ENCODE measurements at regions not wholly inside any gene's neighbourhood (a gene's known extent, or its start where the extent isn't known, plus 50 kb on each side); places are given as distances from the start of the nearest gene placed in this dataset.

DNA sequence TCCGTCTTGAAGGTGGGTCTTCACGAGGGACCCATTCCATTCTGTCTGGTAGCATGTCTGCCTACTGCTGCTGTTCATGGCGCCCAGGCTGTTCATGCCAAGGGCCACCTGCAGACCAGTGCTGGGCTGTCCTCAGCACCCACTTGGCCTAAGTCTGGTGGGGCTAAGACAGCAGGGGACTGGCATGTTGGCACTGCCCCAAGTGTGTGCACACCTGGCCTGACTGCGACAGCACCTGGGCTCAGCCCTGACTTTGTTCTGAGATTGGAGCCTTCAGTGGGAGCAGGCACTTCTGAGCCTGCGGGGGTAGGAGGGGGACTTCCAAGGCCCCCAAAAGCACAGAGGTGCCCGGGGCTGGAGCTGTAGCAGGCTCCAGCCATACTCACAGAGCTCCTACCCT lies 250.8 kb upstream of the EDNRB start:
- TF ChIP-seq, protein P1, sequence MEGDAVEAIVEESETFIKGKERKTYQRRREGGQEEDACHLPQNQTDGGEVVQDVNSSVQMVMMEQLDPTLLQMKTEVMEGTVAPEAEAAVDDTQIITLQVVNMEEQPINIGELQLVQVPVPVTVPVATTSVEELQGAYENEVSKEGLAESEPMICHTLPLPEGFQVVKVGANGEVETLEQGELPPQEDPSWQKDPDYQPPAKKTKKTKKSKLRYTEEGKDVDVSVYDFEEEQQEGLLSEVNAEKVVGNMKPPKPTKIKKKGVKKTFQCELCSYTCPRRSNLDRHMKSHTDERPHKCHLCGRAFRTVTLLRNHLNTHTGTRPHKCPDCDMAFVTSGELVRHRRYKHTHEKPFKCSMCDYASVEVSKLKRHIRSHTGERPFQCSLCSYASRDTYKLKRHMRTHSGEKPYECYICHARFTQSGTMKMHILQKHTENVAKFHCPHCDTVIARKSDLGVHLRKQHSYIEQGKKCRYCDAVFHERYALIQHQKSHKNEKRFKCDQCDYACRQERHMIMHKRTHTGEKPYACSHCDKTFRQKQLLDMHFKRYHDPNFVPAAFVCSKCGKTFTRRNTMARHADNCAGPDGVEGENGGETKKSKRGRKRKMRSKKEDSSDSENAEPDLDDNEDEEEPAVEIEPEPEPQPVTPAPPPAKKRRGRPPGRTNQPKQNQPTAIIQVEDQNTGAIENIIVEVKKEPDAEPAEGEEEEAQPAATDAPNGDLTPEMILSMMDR (IDR thresholded peaks at IDR 0.05; ENCODE audit: low read depth, low read length, missing control alignments) = no peak
- no peak for DNase-seq (ENCODE audit: low read depth)
- no peak overlapping the region for H3K4me3 ChIP-seq (ENCODE audit: low read depth, low read length)

DNA sequence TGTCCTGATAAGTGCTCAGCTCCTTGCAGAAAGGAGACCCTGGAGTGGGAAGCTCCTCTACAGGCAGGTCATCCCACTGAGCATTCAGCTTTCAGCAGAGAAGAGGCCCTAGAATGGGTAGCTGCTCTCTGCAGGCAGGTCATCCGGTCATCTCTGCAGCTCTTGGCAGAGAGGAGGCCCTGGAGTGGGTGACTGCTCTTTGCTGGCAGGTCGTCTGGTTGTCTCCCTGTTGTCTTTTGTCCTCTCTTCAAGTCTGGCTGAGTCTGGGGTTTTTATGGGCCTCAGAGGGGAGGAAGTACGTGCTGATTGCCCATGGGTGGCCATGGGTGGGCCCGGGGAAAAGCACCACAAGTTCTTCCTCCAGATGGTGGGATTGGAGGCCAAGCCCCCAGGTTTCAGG lies 250.3 kb upstream of the EDNRB start:
- no peak for DNase-seq (ENCODE audit: low read depth)

DNA sequence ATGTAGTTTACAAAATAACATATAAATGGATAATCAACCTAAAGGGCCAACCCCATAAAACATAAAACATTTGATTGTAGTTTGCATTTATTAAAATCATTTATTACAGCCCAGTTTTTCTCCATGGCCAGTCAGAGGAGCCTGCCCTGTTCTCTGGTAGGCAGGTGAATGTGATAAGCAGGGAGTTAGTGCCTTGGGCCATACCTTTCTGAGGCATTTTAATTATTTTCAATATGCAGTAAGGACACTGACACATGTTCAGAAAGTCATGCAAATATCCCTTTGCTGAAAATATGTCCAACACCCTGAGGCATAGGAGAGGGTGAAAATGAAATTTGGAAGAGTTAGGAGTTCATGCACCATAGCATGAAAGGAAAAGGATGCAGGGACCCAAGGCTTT lies 242.6 kb upstream of the EDNRB start:
- TF ChIP-seq, protein P1 (IDR thresholded peaks at IDR 0.05; ENCODE audit: low read depth, low read length, missing control alignments) = no peak
- no peak for DNase-seq (ENCODE audit: low read depth)

More for the DNA sequence above, 250.3 kb upstream of the EDNRB start:
- TF ChIP-seq, protein P1 (IDR thresholded peaks at IDR 0.05; ENCODE audit: low read depth, low read length, missing control alignments) = no peak
- no peak overlapping the region for H3K4me3 ChIP-seq (ENCODE audit: low read depth, low read length)

DNA sequence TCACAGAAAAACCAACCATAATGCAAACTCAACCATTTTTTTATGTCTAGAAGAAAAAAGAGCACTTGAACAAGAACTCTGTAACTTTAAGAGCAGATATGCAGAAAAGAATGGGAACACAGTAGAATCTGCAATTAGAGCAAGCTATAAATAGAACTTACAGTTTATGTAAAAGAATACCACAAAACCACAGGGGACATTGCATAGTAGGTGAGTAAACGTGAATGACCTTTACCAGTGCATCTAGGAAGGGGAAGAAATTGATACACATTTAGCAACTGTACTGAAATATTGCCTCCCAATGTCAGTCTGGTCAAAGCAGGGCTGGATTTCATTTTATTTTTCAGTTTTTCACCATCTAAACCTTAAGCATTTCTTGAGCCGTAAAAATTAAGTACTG lies 242.2 kb upstream of the EDNRB start:
- DNase-seq (ENCODE audit: low read depth) = no peak
- no peak overlapping the region for H3K4me3 ChIP-seq (ENCODE audit: low read depth, low read length)
- TF ChIP-seq, protein P1 (IDR thresholded peaks at IDR 0.05; ENCODE audit: low read depth, low read length, missing control alignments) = no peak

More for the DNA sequence above, 242.6 kb upstream of the EDNRB start:
- H3K4me3 ChIP-seq (ENCODE audit: low read depth, low read length) = no peak overlapping the region

DNA sequence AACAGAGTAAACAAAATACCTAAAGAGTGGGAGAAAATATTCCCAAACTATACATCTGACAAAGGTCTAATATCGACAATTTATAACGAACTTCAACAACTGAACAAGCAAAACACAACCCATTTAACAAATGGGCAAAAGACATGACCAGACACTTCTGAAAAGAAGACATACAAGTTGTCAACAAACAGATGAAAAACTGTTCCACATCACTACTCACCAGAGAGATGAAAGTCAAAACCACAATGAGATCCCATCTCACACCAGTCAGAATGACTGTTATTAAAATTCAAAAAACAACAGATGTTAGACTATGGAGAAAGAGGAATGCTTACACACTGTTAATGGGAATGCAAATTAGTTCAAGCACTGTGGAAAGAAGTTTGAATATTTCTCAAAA lies 233.8 kb upstream of the EDNRB start:
- H3K4me3 ChIP-seq (ENCODE audit: low read depth, low read length) = no peak overlapping the region
- TF ChIP-seq, protein P1 (IDR thresholded peaks at IDR 0.05; ENCODE audit: low read depth, low read length, missing control alignments) = no peak
- DNase-seq (ENCODE audit: low read depth) = no peak

DNA sequence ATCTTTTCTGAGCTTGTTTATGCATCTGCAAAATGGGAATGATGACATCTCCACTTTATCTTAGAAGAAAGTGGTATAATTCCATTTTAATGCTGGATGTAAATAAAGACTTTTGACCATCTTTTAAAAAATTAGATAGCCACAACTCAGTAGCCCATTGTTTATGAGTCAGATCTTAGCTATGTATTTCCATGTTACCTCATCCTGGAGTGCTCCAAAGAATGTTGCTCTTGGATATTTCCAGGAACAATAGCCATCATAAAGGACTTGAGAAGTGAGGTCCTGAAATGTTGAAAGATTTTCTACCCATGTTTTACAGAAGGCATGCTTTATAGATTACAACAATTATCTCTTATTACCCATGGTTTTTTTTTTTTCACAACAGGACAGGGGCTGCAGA lies 229.3 kb upstream of the EDNRB start:
- DNase-seq (ENCODE audit: low read depth) = no peak
- TF ChIP-seq, protein P1 (IDR thresholded peaks at IDR 0.05; ENCODE audit: low read depth, low read length, missing control alignments) = no peak
- H3K4me3 ChIP-seq (ENCODE audit: low read depth, low read length) = no peak overlapping the region

DNA sequence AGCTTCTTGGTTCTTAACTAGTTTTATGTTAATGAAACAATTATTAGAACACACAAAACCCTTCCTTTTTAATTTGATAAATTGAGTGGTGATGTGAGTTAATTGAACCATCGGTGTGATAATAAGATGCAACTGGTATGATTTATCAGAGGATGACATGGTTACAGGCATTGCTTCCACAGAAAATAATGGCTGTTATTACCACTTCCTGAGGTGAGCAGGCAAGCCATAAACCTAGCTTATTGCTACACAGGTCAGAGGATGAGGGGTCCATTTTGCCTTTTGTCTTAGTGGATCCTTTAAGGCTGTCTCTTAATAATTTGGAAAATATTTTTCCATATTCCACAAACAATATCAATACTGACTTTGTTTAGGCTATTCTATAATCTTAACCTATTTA lies 226.6 kb upstream of the EDNRB start:
- DNase-seq (ENCODE audit: low read depth) = no peak
- TF ChIP-seq, protein P1 (IDR thresholded peaks at IDR 0.05; ENCODE audit: low read depth, low read length, missing control alignments) = no peak
- H3K4me3 ChIP-seq (ENCODE audit: low read depth, low read length) = no peak overlapping the region

Measured in GM12864 (cell line).